ENCODE measurements at regions not wholly inside any gene's neighbourhood (a gene's known extent, or its start where the extent isn't known, plus 50 kb on each side); places are given as distances from the start of the nearest gene placed in this dataset.
"Not testable (repeated sequence)": the region's sequence is repeated elsewhere in the genome, so short reads cannot be mapped to it uniquely, and the experiment has no call there.

DNA sequence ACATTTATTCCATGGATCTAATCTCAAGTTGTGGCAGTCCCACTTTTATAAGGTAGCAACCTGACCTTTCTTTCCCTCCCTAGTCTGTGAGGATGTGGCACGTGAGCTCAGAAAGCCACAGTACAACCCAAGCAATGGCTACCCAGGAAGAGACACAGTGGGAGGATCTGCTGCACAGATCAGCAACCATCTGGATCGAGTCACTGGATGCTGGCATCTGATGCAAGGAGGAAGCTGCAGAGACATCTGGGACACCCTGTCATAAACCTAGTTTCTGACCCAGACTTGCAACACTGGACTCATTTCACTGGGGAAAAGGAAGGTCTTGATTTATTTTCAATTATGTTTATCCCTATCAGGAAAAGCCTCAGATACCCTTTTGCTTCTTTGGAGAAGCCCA lies 327.1 kb downstream of the PAPSS1 start:
- ATAC-seq = no peak
- DNase-seq (ENCODE audit: low spot score) = no peak

DNA sequence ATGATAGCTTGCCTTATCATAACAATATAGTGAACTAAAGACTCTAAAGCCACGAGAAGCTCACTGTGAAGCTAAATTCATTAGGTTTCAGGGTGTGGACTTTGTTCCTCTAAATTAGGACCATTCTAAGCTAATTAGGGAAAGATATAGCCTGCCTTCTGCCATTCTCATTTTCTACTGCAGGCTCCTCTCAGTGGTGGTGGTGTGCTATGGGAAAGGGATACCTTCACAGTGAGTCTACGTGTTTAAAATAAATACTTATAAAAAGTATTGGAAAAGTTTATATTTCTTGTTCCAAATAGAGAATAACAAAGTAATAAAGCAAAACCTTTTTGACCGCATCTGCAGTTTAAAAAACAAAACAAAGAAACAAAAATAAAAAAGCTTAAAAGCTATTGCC lies 327.7 kb downstream of the PAPSS1 start:
- DNase-seq (ENCODE audit: low spot score) (no peak), ATAC-seq (no peak)

DNA sequence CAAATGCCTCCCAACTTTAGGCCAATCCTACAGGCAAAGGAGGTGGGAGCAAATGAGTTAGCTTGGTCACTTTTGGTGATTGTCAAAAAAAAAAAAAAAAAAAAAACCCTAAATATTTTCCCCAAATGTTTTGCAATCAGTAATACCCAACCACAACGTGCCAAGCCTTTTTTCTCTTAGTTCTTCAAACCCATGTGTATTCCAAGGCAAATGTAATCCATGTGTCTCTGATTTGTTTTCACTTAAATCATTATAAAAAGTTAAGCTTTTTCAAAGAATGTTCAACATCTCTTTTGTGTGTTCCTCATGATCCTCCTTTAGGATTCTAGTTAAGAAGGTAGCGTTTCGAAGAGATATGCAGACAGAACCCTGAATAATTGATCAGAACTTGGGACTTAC lies 328.4 kb downstream of the PAPSS1 start:
- no peak for ATAC-seq
- no peak for DNase-seq (ENCODE audit: low spot score)

GRCh38 chr4:107391009-107391629 lies 328.9 kb downstream of the PAPSS1 start:
- no peak for DNase-seq (ENCODE audit: low spot score)

DNA sequence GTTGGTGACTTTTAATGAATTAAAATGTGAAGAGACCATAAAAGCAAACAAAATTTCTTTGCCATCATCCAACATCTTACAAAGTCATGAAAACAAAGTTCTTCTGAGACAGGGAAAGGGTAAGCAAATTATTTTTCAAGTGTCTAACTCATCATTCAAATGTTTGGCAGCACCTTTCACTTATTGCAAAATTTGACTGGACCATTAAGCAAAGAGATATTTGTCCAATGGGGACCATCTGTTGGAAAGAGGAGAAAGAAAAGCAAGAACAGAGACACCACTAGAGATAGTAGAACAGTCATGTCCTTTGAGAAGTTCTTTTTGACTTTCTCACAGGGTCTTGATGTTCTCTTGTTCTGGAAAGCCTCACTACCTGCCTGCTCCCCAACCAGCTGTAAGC lies 330.1 kb downstream of the PAPSS1 start:
- DNase-seq (ENCODE audit: low spot score) (no peak), ATAC-seq (no peak)

More at GRCh38 chr4:107391009-107391629, 328.9 kb downstream of the PAPSS1 start:
- ATAC-seq = no peak

- DNase-seq (ENCODE audit: low spot score) = no peak
- no peak for ATAC-seq
These were observed 331.2 kb downstream of the PAPSS1 start for GRCh38 chr4:107388736-107389274.

- ATAC-seq = no peak
These were observed 339.1 kb downstream of the PAPSS1 start for GRCh38 chr4:107380836-107381438.

DNA sequence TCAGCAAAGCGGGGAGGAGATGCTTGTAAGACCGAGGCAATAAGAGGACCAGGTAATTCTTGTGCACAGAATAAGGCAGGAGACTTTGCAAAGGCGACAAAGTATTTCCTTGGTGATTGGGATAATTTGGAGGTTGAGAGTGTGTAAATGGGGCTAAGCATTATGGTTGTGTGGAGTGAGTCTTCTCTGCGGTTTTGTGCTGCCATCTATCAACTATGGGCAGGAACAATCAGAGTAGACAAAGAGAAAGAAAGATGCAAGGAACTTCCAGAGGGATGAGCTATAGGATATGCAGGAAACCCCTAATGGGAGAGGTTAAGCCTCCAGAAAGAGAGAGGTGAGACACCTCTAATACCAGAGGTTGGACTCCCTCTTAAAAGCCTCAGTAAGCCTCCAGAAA lies 339.8 kb downstream of the PAPSS1 start:
- no peak for ATAC-seq
- DNase-seq (ENCODE audit: low spot score) = no peak

More at GRCh38 chr4:107380836-107381438, 339.1 kb downstream of the PAPSS1 start:
- DNase-seq (ENCODE audit: low spot score) = no peak

DNA sequence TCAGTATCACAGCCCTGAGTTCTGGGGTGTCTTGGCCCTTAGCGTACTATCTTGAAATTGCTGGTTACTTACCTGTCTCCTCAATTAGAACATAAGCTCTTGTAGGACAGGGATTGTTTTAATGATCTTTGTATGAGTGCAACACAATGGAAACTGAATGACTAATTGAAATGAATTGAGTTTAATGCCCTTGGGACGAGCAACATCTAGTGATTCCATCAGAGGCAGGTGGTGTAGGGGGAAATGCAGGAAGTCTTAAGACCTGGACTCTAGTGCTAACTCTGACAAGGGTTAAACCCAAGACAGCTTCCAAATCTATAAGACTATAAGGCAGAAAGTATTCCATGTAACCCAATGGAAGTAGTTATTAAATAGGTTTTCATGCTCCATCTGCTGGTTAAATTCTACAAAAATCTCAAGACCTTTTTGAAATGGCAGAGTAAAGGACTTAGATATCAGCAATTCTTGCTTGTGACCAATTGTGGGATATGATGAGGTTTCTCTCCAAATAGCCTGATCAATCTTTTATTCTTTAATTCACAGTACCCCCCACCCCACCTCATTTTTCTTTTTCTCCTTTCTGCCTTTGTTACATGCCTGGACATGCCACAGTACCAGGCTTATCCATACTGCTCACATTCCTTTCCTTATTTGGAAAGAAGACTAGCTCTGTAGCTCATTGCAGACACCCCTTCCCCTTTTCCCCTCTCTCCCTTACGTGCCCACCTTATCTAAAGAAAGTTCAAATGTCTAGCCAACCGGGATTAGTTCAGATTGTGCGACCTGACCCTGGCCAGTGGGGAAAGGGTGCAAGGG lies 340.8 kb downstream of the PAPSS1 start:
- ATAC-seq (no peak), DNase-seq (ENCODE audit: low spot score) (no peak)

DNA sequence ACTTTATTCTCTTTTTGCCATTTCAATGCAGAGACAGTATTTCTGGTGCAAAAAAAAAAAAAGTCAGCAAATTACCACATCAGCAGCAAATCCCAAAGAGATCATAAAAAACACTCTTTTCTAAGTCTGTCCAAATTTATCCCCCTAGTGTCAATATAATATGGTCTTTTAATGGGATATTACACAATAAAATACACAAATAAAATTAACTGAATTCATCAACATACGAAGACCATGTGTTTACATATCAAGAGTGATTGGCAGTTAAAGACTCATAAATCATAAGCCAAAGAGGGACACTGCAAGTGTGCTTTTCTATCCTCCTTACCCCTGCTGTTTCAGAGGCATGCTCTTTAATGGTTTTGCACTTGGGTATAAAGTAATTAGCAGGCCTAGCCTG lies 340.2 kb upstream of the DKK2 start:
- DNase-seq (ENCODE audit: low spot score) (no peak), ATAC-seq (no peak)

- no peak for DNase-seq (ENCODE audit: low spot score)
- no peak for ATAC-seq
These were observed 330.8 kb upstream of the DKK2 start for GRCh38 chr4:107366900-107367299.

DNA sequence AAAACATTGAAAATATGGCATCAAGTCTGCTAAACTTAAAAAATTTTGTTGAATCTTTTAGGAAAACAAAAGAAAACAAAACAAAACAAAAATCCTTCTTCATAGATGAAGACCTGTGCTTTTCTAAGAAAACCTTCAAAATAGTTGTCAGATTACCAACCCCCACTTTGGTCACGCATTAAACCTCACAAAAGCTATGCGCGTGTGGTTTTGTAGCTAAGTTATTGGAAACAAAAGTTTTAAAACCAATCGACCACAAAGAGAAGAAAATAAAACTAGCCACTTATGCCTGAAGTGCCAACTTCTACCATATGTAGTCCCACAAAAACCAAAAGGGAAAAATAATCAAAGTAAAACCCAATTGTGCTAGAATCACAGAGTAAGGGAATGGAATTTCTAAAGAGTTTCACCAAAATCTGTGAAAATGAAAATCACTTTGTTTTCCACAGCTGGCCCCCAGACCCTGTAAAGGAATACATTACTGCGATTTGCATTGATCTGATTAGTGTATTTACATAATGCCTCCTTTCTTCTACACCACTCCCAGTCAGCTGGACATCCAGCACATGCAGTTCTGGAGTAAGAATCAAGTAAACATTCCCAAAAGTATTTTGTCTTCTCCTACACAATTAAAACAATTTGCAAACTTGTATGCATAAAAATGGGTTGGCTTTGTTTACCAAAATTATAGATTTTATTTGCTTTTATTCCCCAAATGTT lies 330.1 kb upstream of the DKK2 start:
- DNase-seq (ENCODE audit: low spot score) (no peak), ATAC-seq (no peak)

DNA sequence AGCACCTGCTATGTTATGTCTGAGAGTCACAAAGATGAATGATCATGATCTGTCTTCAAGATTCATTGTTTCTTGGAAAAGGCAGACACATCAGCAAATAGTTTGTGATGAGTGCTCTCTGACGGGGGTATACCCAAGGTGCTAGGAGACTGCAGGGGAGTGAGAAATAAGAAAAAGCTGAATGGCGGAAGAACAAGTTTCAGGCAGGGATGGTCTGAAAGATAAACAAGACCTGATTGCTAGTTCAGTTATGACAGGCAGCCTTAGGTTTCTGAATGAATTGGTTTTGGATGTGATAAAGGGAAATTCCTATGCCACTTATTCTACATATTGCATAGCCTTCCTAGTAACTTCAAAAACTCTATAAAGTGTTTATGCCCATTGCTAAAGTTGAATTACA lies 327.0 kb upstream of the DKK2 start:
- ATAC-seq (no peak), DNase-seq (ENCODE audit: low spot score) (no peak)

DNA sequence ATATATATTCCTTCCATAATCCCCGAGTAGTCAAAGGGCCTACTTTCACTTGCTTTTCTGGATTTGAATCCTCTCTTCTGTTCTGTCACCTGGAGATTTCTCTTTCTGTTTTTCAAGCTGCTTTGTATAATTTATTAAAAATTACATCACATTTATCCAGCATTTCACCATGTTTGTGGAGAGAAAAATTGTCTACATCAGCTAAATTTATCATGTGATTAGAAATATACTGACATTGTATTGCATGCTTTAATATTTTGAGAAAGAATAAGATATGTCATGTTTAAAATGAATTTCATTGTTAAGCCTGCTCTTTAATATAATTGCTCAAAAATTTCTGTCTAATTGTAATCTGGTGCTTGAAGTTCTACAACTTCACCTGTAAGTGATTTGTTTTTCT lies 323.1 kb upstream of the DKK2 start:
- ATAC-seq (no peak), DNase-seq (ENCODE audit: low spot score) (no peak)

DNA sequence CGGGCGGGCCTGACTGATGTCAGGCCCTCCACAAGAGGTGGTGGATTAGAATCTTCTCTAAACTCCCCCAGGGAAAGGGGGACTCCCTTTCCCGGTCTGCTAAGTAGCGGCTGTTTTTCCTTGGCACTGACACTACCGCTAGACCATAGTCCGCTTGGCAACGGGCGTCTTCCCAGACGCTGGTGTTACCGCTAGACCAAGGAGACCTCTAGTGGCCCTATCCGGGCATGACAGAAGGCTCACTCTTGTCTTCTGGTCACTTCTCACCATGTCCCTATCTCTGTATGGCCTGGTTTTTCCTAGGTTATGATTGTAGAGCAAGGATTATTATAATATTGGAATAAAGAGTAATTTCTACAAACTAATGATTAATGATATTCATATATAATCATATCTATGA lies 318.2 kb upstream of the DKK2 start:
- not testable (repeated sequence) for ATAC-seq; DNase-seq (ENCODE audit: low spot score)

GRCh38 chr4:107351196-107351595 lies 315.1 kb upstream of the DKK2 start:
- no peak for DNase-seq (ENCODE audit: low spot score)
- ATAC-seq = no peak

DNA sequence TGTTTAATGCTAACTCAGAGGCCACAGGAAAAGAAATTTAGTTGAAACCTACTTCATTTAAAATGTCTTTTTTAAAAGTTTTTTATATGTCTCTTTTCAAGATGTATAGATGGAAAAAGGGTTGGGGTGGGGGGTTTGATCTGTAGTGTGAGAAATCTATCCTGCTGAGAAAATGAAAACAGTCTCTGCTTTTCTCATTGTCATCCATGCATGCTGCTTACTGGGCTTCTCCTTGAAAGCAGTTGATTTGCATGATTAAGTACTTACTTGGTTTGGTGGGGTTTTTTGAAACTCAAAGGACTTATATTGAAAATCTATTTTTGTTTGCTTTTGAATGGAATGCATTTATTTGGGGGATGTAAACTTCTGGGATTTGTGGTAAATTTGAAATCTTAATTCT lies 313.6 kb upstream of the DKK2 start:
- no peak for DNase-seq (ENCODE audit: low spot score)
- no peak for ATAC-seq

GRCh38 chr4:107349266-107349665 lies 313.2 kb upstream of the DKK2 start:
- DNase-seq (ENCODE audit: low spot score) = no peak
- no peak for ATAC-seq

DNA sequence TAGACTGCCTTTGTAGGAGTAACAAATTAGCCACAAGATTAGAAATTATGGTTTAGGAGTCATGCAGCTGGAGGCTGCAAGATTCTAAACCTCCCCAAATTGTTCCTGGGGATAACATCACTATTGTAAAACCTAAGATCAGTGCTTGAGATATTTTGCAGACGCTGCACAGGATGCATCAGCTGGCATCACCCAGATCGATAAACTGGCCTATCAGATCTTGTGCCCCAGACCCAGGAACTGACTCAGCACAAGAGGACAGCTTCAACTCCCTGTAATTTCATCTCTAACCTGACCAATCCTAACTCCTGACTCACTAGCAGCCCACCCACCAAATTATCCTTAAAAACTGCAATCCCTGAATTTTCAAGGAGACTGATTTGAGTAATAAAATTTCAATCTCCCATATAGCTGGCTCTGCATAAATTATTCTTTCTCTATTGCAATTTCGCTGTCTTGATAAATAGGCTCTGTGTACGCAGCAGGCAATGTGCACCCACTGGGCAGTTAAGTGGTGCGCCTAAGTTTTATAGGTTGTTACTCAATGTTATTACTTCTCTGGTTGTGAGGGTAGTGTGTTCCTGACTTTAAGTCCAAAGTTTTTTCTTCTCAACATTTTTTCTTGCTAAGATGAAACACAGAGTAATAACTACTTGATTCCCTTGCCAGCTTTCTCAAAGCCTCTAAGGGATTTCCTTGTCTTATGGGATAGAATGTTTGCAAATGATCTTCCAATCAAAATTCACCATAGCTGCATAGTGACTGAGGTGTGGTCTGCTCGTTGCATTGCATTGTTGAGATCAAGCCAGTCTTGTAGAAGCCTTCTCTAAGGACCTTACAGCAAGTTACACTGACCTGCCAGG lies 312.3 kb upstream of the DKK2 start:
- DNase-seq (ENCODE audit: low spot score) (no peak), ATAC-seq (no peak)

- DNase-seq (ENCODE audit: low spot score) (no peak), ATAC-seq (no peak)
These were observed 297.4 kb upstream of the DKK2 start for GRCh38 chr4:107333518-107333917.

All from left lobe of liver (tissue), 2 donors.